IPS DF 6.9 (cell line): ENCODE measurements at regions not wholly inside any gene's neighbourhood (a gene's known extent, or its start where the extent isn't known, plus 50 kb on each side); places are given as distances from the start of the nearest gene placed in this dataset.

Source experiments
- DNase-seq: peaks from one replicate; pipeline ENCODE4 v3.0.0-alpha.2; 2013; ENCODE audit warnings: low read depth, low spot score
- H3K27ac ChIP-seq: one replicate; pipeline ENCODE4 v1.5.1; 2013; ENCODE audit warnings: low read length, control low read depth
- H3K27me3 ChIP-seq: 2 replicates; pipeline ENCODE4 v1.6.1; 2013; ENCODE audit warnings: mild to moderate bottlenecking, low read length; ENCODE audit not compliant: control insufficient read depth, insufficient read depth
- H3K36me3 ChIP-seq: 2 replicates; pipeline ENCODE4 v1.6.1; 2013; ENCODE audit warnings: low read length; ENCODE audit not compliant: control insufficient read depth, insufficient read depth
- H3K4me1 ChIP-seq: 2 replicates; pipeline ENCODE4 v1.6.1; 2013; ENCODE audit warnings: low read length; ENCODE audit not compliant: control insufficient read depth, insufficient read depth
- H3K4me3 ChIP-seq: 2 replicates; pipeline ENCODE4 v1.5.1; 2013; ENCODE audit warnings: mild to moderate bottlenecking, low read length
- H3K9me3 ChIP-seq: 2 replicates; pipeline ENCODE4 v1.6.1; 2013; ENCODE audit warnings: low read length, inconsistent platforms; ENCODE audit not compliant: control insufficient read depth, insufficient read depth
- WGBS: extraction: QIAGEN DNeasy Blood & Tissue Kit; methylation state at CpG from one replicate; pipeline ENCODE4 v1.1.7; 2013; ENCODE audit warnings: mixed read lengths, missing lambda C conversion rate; ENCODE audit not compliant: insufficient read length, insufficient coverage; 5-methylcytosine and 5-hydroxymethylcytosine counted together

DNA sequence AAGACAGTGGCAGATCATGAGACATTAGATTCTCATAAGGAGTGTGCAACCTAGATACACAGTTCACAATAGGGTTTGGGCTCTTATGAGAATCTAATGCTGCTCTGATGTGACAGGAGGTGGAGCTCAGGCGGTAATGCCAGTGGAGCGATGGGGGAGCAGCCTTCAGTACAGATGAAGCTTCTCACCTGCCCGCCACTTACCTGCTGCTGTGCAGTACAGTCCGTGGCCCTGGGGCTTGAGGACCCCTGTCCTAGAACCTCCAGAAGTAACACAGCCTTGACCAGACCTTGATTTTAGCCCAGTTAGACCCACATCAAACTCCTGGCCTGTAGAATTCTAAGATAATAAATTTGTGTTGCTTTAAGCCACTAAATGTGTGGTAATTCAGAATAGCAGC is 215.1 kb upstream of the MIR17HG start:
- no CpG with 5 or more reads among the region's 4 CpGs for WGBS
- no peak for DNase-seq
- Histone ChIP-seq H3K27ac (no peak overlapping the region), H3K27me3 (no peaks in the 10 kb centered on the region), H3K36me3 (no peaks in the 10 kb centered on the region), H3K4me1 (no peaks in the 10 kb centered on the region), H3K4me3 (no peak overlapping the region), H3K9me3 (no peaks in the 10 kb centered on the region)

DNA sequence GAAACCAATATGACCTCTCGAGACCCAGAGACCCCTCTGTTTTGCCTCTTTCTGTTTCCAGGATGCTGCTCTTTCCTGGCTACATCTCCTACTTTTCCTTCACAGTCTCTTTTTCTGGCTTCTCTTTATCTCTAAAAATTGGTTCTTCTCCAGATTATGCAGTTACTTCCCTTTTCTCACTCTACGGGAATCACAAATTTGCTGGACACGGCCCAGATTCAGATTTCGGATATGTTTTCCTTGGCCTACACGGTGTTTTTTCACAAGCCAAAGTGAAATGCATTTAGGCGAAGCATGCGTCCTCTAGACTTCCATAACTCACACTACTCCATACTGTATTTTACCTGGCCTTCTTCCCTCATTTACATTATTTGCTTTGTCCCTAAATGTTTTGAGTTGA is 214.7 kb upstream of the MIR17HG start:
- Histone ChIP-seq H3K4me1 (no peaks in the 10 kb centered on the region), H3K27me3 (no peaks in the 10 kb centered on the region), H3K36me3 (no peaks in the 10 kb centered on the region), H3K4me3 (no peak overlapping the region), H3K27ac (no peak overlapping the region), H3K9me3 (no peaks in the 10 kb centered on the region)
- DNase-seq = no peak
- WGBS = no CpG with 5 or more reads among the region's 7 CpGs

DNA sequence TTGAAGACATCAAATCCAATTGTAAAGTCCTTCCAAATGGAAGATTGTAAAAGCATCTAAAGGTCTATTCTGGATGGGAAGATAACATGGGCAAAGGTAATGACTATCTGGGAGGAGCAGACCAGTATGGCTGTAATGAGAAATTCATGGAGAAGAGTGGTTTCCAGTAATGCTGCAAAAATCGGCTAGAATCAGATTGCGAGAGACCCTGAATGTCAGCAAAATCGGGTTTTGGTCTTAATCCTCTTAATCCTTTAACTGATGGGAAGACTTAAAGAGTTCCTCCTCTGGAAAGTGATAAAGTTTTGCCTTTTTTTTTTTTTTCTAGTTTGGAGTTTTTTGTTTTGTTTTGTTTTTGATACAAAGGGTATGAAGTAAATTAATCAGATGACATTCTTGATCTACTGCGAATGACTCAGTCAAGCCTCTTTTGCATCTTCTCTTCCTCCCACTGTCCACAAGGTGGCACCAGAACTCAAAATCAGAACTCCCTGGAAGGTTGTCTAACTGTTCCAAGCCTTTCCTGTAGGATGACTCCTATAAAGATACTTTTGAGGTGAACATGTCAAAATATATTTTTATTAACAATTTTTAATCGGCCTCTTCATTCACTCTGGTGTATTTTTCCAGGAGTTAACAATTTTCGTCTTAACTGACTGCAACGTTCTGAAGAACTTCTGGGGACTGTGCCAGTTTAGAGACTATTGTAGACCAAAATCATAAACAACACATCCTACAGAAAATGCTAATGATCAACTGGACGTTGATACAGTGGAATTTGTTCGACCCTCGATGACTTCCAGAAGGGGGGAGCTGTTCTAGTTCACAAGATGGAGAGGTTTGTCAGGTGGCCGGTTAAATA is 213.3 kb upstream of the MIR17HG start:
- Histone ChIP-seq H3K9me3 (no peaks in the 10 kb centered on the region), H3K27ac (no peak overlapping the region), H3K4me3 (no peak overlapping the region), H3K4me1 (no peaks in the 10 kb centered on the region), H3K27me3 (no peaks in the 10 kb centered on the region), H3K36me3 (no peaks in the 10 kb centered on the region)
- DNase-seq = no peak
- no CpG with 5 or more reads among the region's 11 CpGs for WGBS

DNA sequence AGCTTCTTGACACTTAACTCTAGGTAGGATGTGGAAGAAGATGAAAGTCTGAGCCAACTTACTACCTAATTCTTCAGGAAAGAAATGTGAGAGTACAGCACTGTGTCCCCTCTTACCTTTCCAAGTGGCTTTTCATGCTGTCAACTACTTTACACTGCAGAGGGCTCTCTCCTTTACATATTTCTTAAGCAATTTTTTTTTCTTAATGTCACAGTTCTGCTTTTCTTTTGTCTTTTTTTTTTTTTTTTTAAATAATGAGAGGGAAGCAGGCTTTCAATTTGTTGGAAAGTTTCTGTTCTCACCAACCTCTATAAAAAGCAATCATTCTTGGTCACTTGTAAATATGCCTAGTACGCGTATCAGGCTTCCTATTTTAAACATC is 212.7 kb upstream of the MIR17HG start:
- Histone ChIP-seq H3K4me3 (no peak overlapping the region), H3K4me1 (no peaks in the 10 kb centered on the region), H3K27ac (no peak overlapping the region), H3K9me3 (no peaks in the 10 kb centered on the region), H3K27me3 (no peaks in the 10 kb centered on the region), H3K36me3 (no peaks in the 10 kb centered on the region)
- no CpG with 5 or more reads among the region's 2 CpGs for WGBS
- no peak for DNase-seq

DNA sequence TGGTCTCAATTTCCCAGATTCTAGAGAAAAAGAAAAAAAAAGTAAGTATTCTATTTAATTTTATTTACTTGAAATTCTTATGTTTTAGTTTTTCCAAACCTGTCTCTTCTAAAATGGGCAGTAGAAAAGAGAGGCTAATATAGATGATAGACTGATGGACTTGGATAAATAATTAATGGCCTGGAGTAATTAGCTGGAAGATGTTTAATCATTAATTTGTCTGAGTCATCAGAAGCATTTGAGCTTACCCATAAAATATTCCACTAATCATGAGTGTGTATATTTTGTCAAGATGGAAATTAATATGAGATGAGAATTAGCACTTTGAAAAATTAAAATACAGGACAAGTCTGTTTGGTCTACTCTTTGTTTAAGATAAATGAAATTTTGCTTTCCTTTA is 212.1 kb upstream of the MIR17HG start:
- DNase-seq = no peak
- no peaks in the 10 kb centered on the region for H3K4me1 ChIP-seq
- H3K9me3 ChIP-seq = no peaks in the 10 kb centered on the region
- H3K27ac ChIP-seq = no peak overlapping the region
- H3K27me3 ChIP-seq = no peaks in the 10 kb centered on the region
- H3K4me3 ChIP-seq = no peak overlapping the region
- no peaks in the 10 kb centered on the region for H3K36me3 ChIP-seq

DNA sequence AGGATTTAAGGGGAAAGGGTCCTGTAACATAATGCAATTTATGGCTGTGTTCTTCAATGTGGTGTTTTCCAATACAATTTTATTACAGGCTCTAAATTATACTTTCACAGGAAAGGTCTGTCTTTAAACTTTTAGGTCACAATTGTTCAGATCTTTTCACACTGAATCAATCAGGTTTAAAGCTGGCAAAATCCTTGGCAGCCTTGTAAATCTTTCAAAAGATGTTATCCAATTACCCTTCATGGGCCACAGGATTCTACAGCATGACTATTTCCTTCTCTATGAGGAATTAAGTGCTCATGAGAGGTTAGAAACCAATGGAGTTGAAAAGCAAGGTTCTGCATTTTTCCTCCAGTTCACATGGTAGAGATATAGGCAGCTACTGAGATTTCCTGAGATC is 211.5 kb upstream of the MIR17HG start:
- no peak overlapping the region for H3K27ac ChIP-seq
- DNase-seq = no peak
- H3K9me3 ChIP-seq = no peaks in the 10 kb centered on the region
- no peaks in the 10 kb centered on the region for H3K36me3 ChIP-seq
- no peaks in the 10 kb centered on the region for H3K4me1 ChIP-seq
- no peaks in the 10 kb centered on the region for H3K27me3 ChIP-seq
- no peak overlapping the region for H3K4me3 ChIP-seq

DNA sequence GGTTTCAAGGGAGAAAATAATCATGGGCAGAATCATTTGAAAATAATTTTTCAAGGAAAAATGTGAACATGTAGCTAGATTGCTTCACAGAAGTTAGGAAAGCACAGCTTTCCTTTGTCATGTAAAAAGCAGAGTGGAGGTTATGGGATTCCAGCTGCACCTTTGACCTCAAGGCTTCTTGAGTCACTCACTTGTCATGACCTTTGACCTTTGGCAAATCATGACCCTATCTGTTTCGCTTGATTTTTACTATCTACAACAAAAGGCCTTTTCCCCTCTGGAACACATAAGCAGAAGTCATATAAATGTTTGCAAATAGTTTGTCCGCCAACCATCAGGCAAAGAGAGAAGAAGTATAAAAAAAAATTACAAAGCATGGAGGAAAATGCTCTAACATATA is 210.7 kb upstream of the MIR17HG start:
- Histone ChIP-seq H3K9me3 (no peaks in the 10 kb centered on the region), H3K27me3 (no peaks in the 10 kb centered on the region), H3K36me3 (no peaks in the 10 kb centered on the region), H3K4me3 (no peak overlapping the region), H3K4me1 (no peaks in the 10 kb centered on the region), H3K27ac (no peak overlapping the region)
- no peak for DNase-seq
- WGBS = no CpG with 5 or more reads among the region's 2 CpGs

DNA sequence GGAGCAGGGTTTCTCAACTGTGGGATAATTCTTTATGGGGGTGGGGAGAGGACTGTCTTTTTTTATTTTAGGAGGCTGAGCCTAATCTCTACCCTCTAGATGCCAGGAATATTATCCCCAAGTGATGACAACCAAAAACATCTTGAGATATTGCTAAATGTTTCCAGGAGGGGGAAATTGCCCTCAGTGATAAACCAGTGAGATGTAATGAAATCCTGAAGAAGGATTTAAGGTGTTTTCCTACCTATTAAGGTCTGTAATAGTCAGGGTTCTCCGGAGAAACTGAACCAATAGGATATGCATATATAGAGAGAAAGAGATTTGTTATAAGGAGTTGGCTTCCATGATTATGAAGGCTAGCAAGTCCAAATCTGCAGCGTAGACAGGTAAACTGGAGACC is 208.3 kb upstream of the MIR17HG start:
- no peaks in the 10 kb centered on the region for H3K36me3 ChIP-seq
- no peaks in the 10 kb centered on the region for H3K4me1 ChIP-seq
- WGBS = no CpG with 5 or more reads among the region's 2 CpGs
- H3K9me3 ChIP-seq = no peaks in the 10 kb centered on the region
- H3K4me3 ChIP-seq = no peak overlapping the region
- no peak for DNase-seq
- H3K27ac ChIP-seq = no peak overlapping the region
- no peaks in the 10 kb centered on the region for H3K27me3 ChIP-seq

DNA sequence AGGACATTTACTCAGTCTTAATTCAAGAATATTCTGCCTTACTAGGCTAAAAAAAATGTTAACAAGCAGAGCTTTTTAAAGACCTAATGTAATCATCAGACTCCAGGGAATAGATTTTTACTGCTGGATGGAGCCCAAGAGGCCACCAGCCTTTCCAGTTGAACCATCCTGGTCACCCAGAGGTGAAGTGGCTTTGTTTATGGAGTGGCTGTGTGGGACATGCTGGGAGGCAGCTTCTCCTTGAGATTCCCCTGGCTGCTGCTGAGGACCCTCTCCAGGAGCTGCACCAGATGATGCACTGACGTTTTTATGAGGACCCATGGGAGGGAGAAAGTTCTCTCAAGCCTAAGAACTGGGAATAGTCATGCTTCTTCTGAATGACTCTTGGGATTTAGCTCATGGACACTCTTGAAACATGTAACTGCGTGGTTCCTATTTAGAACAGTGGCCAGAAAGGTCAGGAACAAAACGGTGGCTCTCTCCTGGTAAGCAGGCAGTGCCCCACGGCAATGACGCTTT is 205.9 kb upstream of the MIR17HG start:
- H3K27ac ChIP-seq = no peak overlapping the region
- no peaks in the 10 kb centered on the region for H3K27me3 ChIP-seq
- H3K4me1 ChIP-seq = no peaks in the 10 kb centered on the region
- H3K36me3 ChIP-seq = no peaks in the 10 kb centered on the region
- H3K4me3 ChIP-seq = no peak overlapping the region
- H3K9me3 ChIP-seq = no peaks in the 10 kb centered on the region
- WGBS = no CpG with 5 or more reads among the region's 5 CpGs
- DNase-seq = no peak

DNA sequence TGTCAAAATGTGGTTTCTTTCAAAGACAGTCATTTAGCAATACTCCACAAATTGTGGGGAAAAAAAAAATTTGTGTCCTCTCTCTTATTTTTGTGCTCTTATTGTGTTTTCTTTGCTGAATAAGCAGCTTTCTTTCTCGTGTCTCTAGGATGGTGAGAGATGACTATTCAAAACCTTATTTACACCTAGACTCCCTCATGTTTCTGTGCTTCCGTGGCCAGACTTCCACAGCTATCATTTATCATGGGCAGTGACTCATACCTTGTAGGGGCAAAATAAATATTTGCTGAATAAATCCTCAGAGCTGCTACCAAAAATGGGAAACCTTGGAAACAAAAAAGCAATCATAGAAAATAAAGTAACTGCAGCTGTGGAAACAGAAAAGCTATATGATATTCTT is 204.9 kb upstream of the MIR17HG start:
- DNase-seq = no peak
- Histone ChIP-seq H3K9me3 (no peaks in the 10 kb centered on the region), H3K36me3 (no peaks in the 10 kb centered on the region), H3K27ac (no peak overlapping the region), H3K4me3 (no peak overlapping the region), H3K4me1 (no peaks in the 10 kb centered on the region), H3K27me3 (no peaks in the 10 kb centered on the region)
- WGBS = no CpG with 5 or more reads among the region's 2 CpGs

DNA sequence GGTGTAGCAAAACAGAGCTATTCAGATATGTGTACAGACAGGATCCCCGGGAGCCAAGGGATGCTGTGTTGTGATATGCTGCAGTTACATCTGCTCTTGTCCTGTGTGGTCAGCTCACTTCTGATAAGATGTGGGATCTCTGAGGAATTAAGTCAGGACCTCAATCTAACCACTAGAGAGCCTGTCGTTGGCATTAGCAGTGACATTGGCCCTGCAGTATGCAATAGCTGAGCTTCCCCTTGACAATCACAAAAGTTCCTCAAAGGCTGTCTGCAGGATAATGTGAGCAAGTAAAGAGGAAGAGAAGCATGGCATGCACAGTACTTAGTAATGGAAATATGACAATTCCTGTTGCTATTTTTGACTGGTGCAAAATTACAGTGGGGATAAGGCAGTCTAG is 203.4 kb upstream of the MIR17HG start:
- H3K36me3 ChIP-seq = no peaks in the 10 kb centered on the region
- no peaks in the 10 kb centered on the region for H3K27me3 ChIP-seq
- no CpG with 5 or more reads among the region's 2 CpGs for WGBS
- no peaks in the 10 kb centered on the region for H3K4me1 ChIP-seq
- no peak for DNase-seq
- H3K9me3 ChIP-seq = no peaks in the 10 kb centered on the region
- no peak overlapping the region for H3K27ac ChIP-seq
- H3K4me3 ChIP-seq = no peak overlapping the region
